HUES6 (cell line): ENCODE measurements at regions not wholly inside any gene's neighbourhood (a gene's known extent, or its start where the extent isn't known, plus 50 kb on each side); places are given as distances from the start of the nearest gene placed in this dataset.
"Not testable (repeated sequence)": the region's sequence is repeated elsewhere in the genome, so short reads cannot be mapped to it uniquely, and the experiment has no call there.

Experiments used
- H3K27ac ChIP-seq: 2 replicates; pipeline ENCODE4 v1.7.0; 2013; ENCODE audit warnings: low read depth, mild to moderate bottlenecking, low read length, inconsistent platforms
- H3K27me3 ChIP-seq: 2 replicates; pipeline ENCODE4 v1.6.1; 2013; ENCODE audit warnings: low read length; ENCODE audit not compliant: control insufficient read depth, insufficient read depth
- H3K36me3 ChIP-seq: 2 replicates; pipeline ENCODE4 v1.6.1; 2013; ENCODE audit warnings: low read length; ENCODE audit not compliant: control insufficient read depth, insufficient read depth
- H3K4me1 ChIP-seq: 2 replicates; pipeline ENCODE4 v1.6.1; 2013; ENCODE audit warnings: low read length; ENCODE audit not compliant: control insufficient read depth, insufficient read depth
- H3K4me3 ChIP-seq: 2 replicates; pipeline ENCODE4 v1.5.1; 2013; ENCODE audit warnings: low read depth, low read length
- H3K9ac ChIP-seq: one replicate; pipeline ENCODE4 v1.6.1; 2013; ENCODE audit warnings: mild to moderate bottlenecking, low read length
- H3K9me3 ChIP-seq: 2 replicates; pipeline ENCODE4 v1.6.1; 2013; ENCODE audit warnings: low read depth, low read length; ENCODE audit not compliant: control insufficient read depth, insufficient read depth

DNA sequence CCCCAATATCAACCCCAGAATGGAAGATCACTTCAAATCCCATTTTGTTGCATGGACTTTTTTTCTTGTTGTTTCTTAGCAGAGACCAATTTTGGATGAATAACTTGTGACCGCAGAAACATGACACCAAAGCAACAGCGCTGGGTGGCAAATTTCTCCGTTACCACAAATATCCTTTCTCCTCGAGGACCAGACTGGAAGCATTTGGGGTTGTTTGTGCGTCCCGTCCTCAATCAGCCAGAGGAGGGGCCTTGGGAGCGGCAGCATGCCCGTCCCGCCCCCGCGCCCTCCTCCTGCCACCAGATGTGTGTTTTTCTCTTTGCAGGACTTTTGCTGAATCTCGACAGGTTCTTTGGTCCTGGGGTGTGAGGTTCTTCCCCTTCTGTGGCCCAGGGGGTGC, 282.5 kb upstream of the FOXF1 start:
- no peak overlapping the region for H3K9ac ChIP-seq
- peaks cover 13% of the 10 kb centered on the region for H3K9me3 ChIP-seq
- H3K4me1 ChIP-seq, result no peaks in the 10 kb centered on the region
- H3K27ac ChIP-seq, result no peak overlapping the region
- H3K36me3 ChIP-seq, result no peaks in the 10 kb centered on the region
- no peak overlapping the region for H3K4me3 ChIP-seq
- H3K27me3 ChIP-seq, result peaks cover 18% of the 10 kb centered on the region; the same call in 1 of the 2 replicates

DNA sequence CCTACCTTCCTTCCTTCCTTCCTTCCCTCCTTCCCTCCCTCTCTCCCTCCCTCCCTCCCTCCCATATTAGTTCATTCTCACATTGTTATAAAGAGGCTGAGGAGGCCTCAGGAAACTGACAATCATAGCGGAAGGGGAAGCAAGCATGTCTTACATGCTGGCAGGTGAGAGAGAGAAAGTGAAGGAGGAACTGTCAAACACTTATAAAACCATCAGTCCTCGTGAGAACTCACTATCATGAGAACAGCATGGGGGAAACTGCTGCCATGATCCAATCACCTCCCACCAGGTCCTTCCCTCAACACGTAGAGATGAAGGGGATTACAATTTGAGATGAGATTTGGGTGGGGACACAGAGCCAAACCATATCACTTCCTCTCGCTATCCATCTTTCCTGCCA, 281.6 kb upstream of the FOXF1 start:
- Histone ChIP-seq H3K9me3 (peaks cover 18% of the 10 kb centered on the region), H3K27me3 (peaks cover 11% of the 10 kb centered on the region; the same call in 1 of the 2 replicates)

DNA sequence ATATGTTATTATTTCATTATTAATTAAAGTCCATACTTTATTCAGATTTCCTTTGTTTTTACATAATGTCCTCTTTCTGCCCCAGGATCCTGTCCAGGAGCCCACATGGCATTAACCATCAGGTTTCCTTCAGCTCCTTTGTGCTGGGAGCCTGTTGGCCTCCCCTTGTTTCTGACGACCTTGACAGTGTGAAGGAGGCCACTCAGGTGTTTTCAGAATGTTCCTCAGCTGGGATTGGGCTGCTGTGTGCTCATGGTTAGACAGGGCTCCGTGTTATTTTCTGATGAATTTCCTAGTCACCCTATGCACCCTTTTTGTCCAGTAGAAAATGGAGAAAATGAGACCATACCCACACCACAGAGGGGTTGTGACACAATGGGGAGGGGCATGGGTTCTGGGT, 281.0 kb upstream of the FOXF1 start:
- Histone ChIP-seq H3K9ac (no peak overlapping the region), H3K27ac (no peak overlapping the region), H3K4me3 (no peak overlapping the region), H3K9me3 (peaks cover 18% of the 10 kb centered on the region), H3K4me1 (no peaks in the 10 kb centered on the region), H3K36me3 (no peaks in the 10 kb centered on the region), H3K27me3 (peaks cover 5% of the 10 kb centered on the region; the same call in 1 of the 2 replicates)

More for the DNA sequence above, 281.6 kb upstream of the FOXF1 start:
- Histone ChIP-seq H3K27ac (no peak overlapping the region), H3K4me1 (no peaks in the 10 kb centered on the region), H3K9ac (no peak overlapping the region), H3K36me3 (no peaks in the 10 kb centered on the region), H3K4me3 (no peak overlapping the region)

DNA sequence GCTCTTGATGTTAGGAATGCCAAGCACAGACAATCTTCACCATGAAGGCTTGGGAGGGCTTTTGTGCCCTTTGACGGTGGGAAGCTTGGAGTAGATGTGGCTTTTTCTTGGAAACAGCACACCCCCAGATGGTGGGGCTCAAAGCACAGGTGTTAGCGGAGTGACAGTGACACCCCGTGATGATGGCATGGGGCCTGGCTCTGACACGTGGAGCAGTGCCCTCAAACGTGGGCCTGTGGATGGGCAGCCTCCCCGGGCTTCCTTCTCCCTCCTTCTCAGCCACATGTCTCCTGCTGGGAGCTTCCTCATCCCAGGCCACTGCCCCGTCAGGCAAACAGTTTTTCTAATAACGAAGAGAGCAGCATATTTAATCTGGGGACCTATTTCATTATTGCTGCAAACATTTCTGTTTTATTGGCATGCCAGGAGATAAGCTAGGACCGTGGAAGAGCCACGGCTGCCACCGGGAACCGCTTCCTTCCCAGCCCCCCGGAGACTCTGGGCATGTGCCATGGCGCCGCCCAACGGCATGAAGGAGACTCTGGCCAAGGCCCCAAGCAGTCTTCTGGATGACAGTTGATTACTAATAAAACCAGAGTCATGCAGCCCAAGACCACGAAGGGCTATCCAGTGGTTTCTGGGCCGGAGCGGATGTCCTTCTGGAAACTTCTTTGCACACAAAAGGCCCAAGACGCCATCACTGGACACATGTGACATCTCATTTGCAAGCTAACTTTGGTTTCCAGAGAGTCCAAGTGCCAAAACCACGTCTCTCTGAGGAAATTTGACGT, 280.3 kb upstream of the FOXF1 start:
- H3K27ac ChIP-seq, result no peak overlapping the region
- no peaks in the 10 kb centered on the region for H3K4me1 ChIP-seq
- no peaks in the 10 kb centered on the region for H3K36me3 ChIP-seq
- no peak overlapping the region for H3K4me3 ChIP-seq
- H3K27me3 ChIP-seq, result peaks cover 5% of the 10 kb centered on the region; the same call in 1 of the 2 replicates
- H3K9me3 ChIP-seq, result peaks cover 18% of the 10 kb centered on the region
- no peak overlapping the region for H3K9ac ChIP-seq

DNA sequence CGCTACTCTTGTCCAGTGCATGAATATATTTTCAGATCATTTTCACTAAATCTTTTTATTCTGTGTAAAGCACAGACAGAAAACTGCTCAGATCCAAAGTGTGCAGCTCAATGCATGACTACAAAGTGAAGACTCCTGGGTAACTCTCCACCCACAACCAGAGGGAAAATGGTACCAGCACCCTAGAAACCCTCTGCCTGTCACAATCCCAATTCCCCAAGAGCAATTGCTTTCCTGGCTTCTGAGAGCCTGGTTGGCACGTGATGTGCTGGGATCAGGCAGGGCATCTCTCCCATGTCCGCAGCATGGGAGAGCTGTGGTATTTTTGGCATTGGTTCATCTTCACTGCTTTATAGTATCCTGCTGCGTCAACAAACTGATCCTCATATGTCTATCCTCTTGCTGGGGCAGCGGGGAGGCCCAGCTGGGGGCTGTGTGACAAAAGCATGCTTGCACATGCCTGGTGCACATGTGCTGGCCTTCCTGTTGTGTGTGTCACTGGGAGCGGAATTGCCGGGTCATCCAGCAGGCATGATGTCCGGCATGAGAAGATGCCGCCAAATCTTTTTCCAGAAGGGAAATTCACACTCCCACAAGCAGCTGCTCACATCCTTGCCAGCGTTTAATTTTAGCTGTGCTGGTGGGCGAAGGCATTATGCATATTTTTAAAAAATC, 278.9 kb upstream of the FOXF1 start:
- H3K4me1 ChIP-seq, result no peaks in the 10 kb centered on the region

DNA sequence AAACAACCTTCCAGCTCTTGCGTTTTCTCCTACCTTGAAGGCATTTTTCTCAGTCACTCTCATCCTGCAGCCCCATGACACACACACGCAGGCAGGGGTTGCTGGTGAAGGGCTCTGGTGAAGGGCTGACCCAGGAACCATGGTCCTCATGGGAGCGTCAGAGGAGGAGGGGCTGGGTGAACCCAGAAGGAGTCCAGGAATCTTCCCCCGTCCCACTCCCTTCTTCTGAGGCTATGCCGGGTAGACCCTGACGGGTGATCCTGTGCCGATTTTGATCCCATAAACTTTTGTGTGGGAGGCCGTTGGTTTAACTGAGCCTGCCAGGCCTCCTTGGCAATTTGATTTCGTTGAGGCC, 278.4 kb upstream of the FOXF1 start:
- Histone ChIP-seq H3K4me3 (no peak overlapping the region), H3K27ac (no peak overlapping the region), H3K4me1 (no peaks in the 10 kb centered on the region), H3K27me3 (peaks cover 5% of the 10 kb centered on the region; the same call in 1 of the 2 replicates), H3K36me3 (no peaks in the 10 kb centered on the region), H3K9me3 (peaks cover 18% of the 10 kb centered on the region), H3K9ac (no peak overlapping the region)

More for the DNA sequence above, 278.9 kb upstream of the FOXF1 start:
- H3K27ac ChIP-seq, result no peak overlapping the region
- peaks cover 5% of the 10 kb centered on the region; the same call in 1 of the 2 replicates for H3K27me3 ChIP-seq
- H3K36me3 ChIP-seq, result no peaks in the 10 kb centered on the region
- H3K9ac ChIP-seq, result no peak overlapping the region
- H3K4me3 ChIP-seq, result no peak overlapping the region
- peaks cover 18% of the 10 kb centered on the region for H3K9me3 ChIP-seq

DNA sequence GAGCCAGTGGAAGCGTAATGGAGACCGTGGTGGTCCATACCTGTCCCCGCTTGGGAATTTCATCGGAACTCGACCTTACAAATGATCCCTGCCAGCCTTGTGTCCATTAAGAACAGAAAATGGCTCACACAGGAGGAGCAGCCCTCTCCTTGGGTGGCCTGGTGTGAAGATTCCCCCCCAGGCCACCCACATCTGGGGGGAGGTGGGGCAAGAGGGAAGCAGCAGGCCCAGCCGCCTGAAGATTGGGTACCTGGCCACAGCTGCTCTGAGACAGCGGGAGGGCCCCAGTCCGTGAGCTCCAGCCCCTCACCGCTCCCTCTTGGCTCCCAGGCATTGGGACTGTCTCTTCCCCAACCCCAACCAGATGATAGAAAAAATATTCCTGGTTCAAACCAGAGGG, 277.8 kb upstream of the FOXF1 start:
- no peaks in the 10 kb centered on the region for H3K4me1 ChIP-seq
- H3K27ac ChIP-seq, result no peak overlapping the region
- H3K9me3 ChIP-seq, result peaks cover 18% of the 10 kb centered on the region
- H3K36me3 ChIP-seq, result no peaks in the 10 kb centered on the region
- no peak overlapping the region for H3K9ac ChIP-seq
- H3K27me3 ChIP-seq, result peaks cover 5% of the 10 kb centered on the region; the same call in 1 of the 2 replicates
- no peak overlapping the region for H3K4me3 ChIP-seq

DNA sequence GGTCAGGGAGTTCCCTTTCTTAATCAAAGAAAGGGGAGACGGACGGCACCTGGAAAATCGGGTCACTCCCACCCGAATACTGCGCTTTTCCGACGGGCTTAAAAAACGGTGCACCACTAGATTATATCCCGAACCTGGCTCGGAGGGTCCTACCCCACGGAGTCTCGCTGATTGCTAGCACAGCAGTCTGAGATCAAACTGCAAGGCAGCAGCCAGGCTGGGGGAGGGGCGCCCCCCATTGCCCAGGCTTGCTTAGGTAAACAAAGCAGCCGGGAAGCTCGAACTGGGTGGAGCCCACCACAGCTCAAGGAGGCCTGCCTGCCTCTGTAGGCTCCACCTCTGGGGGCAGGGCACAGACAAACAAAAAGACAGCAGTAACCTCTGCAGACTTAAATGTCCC, 276.8 kb upstream of the FOXF1 start:
- H3K4me1 ChIP-seq, H3K36me3 ChIP-seq, H3K27me3 ChIP-seq, H3K4me3 ChIP-seq, H3K9ac ChIP-seq, H3K27ac ChIP-seq: not testable (repeated sequence)
- peaks cover 18% of the 10 kb centered on the region for H3K9me3 ChIP-seq

DNA sequence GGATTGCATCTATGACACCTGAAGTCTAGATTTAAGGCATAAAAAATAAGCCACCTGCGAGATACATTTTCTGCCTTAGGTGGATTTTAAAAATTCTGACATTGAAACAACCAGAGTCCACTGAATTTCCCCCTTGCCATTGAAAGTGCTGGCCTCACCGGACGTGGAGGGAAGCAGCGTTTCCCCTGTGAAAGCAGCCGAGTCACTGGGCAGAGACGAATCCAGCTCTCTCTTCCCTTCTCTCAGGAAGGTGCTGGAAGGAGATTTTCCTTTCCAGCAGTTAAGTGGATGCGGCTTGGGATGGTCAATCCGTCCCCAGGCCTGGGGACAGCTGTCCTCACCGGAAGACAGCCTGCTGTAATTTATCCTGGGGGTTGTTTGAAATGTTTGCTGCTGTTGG, 270.9 kb upstream of the FOXF1 start:
- no peak overlapping the region for H3K27ac ChIP-seq
- no peaks in the 10 kb centered on the region for H3K36me3 ChIP-seq
- H3K9ac ChIP-seq, result no peak overlapping the region
- no peaks in the 10 kb centered on the region for H3K9me3 ChIP-seq
- H3K4me1 ChIP-seq, result peaks cover 7% of the 10 kb centered on the region; the same call in 1 of the 2 replicates
- no peak overlapping the region for H3K4me3 ChIP-seq
- H3K27me3 ChIP-seq, result peaks cover 7% of the 10 kb centered on the region; the same call in 1 of the 2 replicates

DNA sequence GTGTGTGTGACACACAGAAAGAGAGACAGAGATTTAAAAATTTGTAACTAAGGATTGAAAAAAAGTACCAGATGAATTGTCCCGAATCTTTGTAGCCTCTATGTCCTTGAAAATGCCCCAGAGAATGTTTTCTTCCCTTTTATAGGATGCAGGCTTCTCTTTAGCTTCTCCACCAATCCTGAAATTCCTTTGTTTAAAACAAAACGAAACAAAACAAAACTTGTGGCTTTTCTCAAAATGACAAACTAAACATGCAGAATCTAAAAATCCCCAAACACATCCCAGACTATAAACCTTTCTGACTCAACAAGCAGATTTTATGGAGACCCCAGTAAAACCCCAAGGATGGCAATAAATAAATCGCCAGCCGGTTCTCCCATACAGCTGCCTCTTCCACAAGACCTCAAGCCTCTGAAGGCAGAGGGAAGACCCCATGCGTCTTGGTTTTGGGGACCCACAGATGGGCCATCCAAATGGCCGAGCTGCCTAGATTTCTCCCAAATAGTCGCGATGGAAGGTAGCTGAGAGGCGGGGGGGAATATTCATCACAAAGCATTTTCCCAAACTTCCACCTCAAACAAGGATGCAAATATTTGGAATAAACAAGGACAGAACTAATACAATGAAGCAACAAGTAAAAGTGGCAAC, 269.5 kb upstream of the FOXF1 start:
- H3K27ac ChIP-seq, result no peak overlapping the region
- H3K36me3 ChIP-seq, result no peaks in the 10 kb centered on the region
- peaks cover 10% of the 10 kb centered on the region for H3K9me3 ChIP-seq
- no peak overlapping the region for H3K9ac ChIP-seq
- no peak overlapping the region for H3K4me3 ChIP-seq
- peaks cover 7% of the 10 kb centered on the region; the same call in 1 of the 2 replicates for H3K4me1 ChIP-seq
- peaks cover 7% of the 10 kb centered on the region; the same call in 1 of the 2 replicates for H3K27me3 ChIP-seq

DNA sequence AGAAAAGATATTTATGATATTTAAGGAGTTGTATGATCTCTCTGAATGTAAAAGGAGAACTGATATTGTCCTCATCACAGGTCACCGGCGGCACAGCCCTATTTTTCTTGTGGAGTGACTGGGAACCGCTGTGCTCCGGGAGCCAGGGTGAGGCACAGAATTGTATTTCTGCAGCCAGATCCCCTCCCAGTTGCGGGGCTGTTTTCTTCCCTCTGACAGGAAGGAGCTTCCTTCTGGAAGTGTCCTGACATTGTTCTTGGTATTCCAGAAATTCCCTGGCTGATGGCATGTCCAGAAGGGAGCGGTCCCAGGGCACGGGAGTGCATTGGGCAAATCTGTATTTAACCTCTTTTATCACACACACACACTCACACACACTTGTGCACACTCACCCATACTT, 268.6 kb upstream of the FOXF1 start:
- peaks cover 12% of the 10 kb centered on the region; the same call in 1 of the 2 replicates for H3K27me3 ChIP-seq
- no peak overlapping the region for H3K9ac ChIP-seq
- no peak overlapping the region for H3K27ac ChIP-seq
- H3K4me3 ChIP-seq, result no peak overlapping the region
- peaks cover 10% of the 10 kb centered on the region for H3K9me3 ChIP-seq
- no peaks in the 10 kb centered on the region for H3K36me3 ChIP-seq
- peaks cover 7% of the 10 kb centered on the region; the same call in 1 of the 2 replicates for H3K4me1 ChIP-seq
